ENCODE measurements at regions not wholly inside any gene's neighbourhood (a gene's known extent, or its start where the extent isn't known, plus 50 kb on each side); places are given as distances from the start of the nearest gene placed in this dataset.
"Not testable (repeated sequence)": the region's sequence is repeated elsewhere in the genome, so short reads cannot be mapped to it uniquely, and the experiment has no call there.

GRCh38 chr2:8382485-8382884 lies 299.4 kb upstream of the ID2 start:
- no peak overlapping the region for H3K27ac ChIP-seq
- no peak overlapping the region for H3K4me3 ChIP-seq (ENCODE audit: low read depth, low read length)
- H3K4me1 ChIP-seq, result no peaks in the 10 kb centered on the region
- no peaks in the 10 kb centered on the region for H3K36me3 ChIP-seq (ENCODE audit: control insufficient read depth, insufficient read depth, low read length)
- H3K9me3 ChIP-seq (ENCODE audit: control insufficient read depth, low read length), result no peaks in the 10 kb centered on the region
- TF ChIP-seq, protein P1, sequence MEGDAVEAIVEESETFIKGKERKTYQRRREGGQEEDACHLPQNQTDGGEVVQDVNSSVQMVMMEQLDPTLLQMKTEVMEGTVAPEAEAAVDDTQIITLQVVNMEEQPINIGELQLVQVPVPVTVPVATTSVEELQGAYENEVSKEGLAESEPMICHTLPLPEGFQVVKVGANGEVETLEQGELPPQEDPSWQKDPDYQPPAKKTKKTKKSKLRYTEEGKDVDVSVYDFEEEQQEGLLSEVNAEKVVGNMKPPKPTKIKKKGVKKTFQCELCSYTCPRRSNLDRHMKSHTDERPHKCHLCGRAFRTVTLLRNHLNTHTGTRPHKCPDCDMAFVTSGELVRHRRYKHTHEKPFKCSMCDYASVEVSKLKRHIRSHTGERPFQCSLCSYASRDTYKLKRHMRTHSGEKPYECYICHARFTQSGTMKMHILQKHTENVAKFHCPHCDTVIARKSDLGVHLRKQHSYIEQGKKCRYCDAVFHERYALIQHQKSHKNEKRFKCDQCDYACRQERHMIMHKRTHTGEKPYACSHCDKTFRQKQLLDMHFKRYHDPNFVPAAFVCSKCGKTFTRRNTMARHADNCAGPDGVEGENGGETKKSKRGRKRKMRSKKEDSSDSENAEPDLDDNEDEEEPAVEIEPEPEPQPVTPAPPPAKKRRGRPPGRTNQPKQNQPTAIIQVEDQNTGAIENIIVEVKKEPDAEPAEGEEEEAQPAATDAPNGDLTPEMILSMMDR (IDR thresholded peaks at IDR 0.05), result no peak
- H3K9ac ChIP-seq, result no peak overlapping the region
- H3K27me3 ChIP-seq (ENCODE audit: control insufficient read depth, insufficient read depth, low read length), result no peaks in the 10 kb centered on the region
- no peak overlapping the region for H2AFZ ChIP-seq
- H3K79me2 ChIP-seq, result no peaks in the 10 kb centered on the region
- H3K4me2 ChIP-seq (ENCODE audit: low read length), result no peak overlapping the region

DNA sequence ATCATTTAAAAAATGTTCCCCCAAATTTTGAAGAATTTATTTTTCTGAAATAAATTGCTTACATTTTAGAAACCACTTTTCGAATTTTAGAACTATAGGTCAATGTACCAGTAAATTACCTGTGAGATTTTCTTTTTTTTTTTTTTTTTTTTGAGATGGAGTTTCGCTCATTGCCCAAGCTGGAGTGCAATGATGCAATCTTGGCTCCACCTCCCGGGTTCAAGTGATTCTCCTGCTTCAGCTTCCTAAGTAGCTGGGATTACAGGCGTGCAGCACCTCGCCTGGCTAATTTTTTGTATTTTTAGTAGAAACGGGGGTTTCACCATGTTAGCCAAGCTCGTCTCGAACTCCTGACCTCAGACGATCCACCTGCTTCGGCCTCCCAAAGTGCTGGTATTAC lies 295.1 kb upstream of the ID2 start:
- H3K27me3 ChIP-seq (ENCODE audit: control insufficient read depth, insufficient read depth, low read length); H3K79me2 ChIP-seq; H3K4me3 ChIP-seq (ENCODE audit: low read depth, low read length); H3K36me3 ChIP-seq (ENCODE audit: control insufficient read depth, insufficient read depth, low read length); H3K4me2 ChIP-seq (ENCODE audit: low read length); H3K9ac ChIP-seq; H3K4me1 ChIP-seq; H3K9me3 ChIP-seq (ENCODE audit: control insufficient read depth, low read length); H2AFZ ChIP-seq; H3K27ac ChIP-seq: not testable (repeated sequence)

- H3K9me3 ChIP-seq (ENCODE audit: control insufficient read depth, low read length), result no peaks in the 10 kb centered on the region
- no peak overlapping the region for H2AFZ ChIP-seq
- H3K79me2 ChIP-seq, result no peaks in the 10 kb centered on the region
- no peak overlapping the region for H3K4me3 ChIP-seq (ENCODE audit: low read depth, low read length)
- H3K36me3 ChIP-seq (ENCODE audit: control insufficient read depth, insufficient read depth, low read length), result no peaks in the 10 kb centered on the region
- H3K9ac ChIP-seq, result no peak overlapping the region
- TF ChIP-seq, protein P1 (IDR thresholded peaks at IDR 0.05), result no peak
- H3K4me2 ChIP-seq (ENCODE audit: low read length), result no peak overlapping the region
- no peaks in the 10 kb centered on the region for H3K27me3 ChIP-seq (ENCODE audit: control insufficient read depth, insufficient read depth, low read length)
- no peak overlapping the region for H3K27ac ChIP-seq
- peaks cover 7% of the 10 kb centered on the region for H3K4me1 ChIP-seq
Measured at GRCh38 chr2:8388781-8389180, 293.1 kb upstream of the ID2 start.

DNA sequence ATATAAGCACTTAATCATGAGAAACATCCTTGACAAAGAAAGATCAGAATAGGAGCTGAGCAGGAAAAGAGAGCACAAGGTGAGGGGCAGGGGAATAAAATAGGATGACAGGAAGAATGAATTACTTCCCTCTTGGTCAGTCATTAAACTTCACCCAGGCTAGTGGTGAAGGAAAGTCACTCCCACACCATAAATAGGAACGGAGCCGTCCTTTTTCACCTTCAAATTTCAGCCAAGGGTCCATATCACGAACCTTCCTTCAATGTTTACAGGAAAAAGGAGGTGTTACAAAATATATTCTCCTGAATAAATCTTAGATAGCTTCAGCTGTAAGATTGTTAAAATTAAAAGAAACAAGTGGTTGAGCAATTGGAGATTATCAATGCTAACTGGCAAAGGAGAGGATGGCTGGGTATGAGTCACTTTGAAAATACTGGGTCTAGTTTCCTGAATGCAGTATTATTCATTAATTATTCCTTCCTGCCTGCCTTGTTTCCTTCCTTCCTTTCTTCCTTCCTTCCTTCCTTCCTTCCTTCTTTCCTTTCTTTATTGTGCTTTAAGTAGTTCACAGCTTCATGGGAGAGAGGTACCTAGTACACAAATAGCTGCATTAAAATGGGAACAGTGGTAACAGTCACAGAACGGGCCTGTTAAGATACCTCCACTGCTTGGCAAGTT lies 292.3 kb upstream of the ID2 start:
- Histone ChIP-seq H3K27ac (no peak overlapping the region), H3K4me2 (ENCODE audit: low read length) (no peak overlapping the region), H3K4me1 (peaks cover 7% of the 10 kb centered on the region), H3K9ac (no peak overlapping the region), H2AFZ (no peak overlapping the region), H3K27me3 (ENCODE audit: control insufficient read depth, insufficient read depth, low read length) (no peaks in the 10 kb centered on the region), H3K9me3 (ENCODE audit: control insufficient read depth, low read length) (no peaks in the 10 kb centered on the region), H3K36me3 (ENCODE audit: control insufficient read depth, insufficient read depth, low read length) (no peaks in the 10 kb centered on the region), H3K79me2 (no peaks in the 10 kb centered on the region), H3K4me3 (ENCODE audit: low read depth, low read length) (no peak overlapping the region)
- TF ChIP-seq, protein P1 (IDR thresholded peaks at IDR 0.05), result no peak

- Histone ChIP-seq H3K79me2 (no peaks in the 10 kb centered on the region), H2AFZ (no peak overlapping the region), H3K36me3 (ENCODE audit: control insufficient read depth, insufficient read depth, low read length) (no peaks in the 10 kb centered on the region), H3K9me3 (ENCODE audit: control insufficient read depth, low read length) (no peaks in the 10 kb centered on the region), H3K27ac (no peak overlapping the region), H3K27me3 (ENCODE audit: control insufficient read depth, insufficient read depth, low read length) (no peaks in the 10 kb centered on the region), H3K4me1 (peaks cover 7% of the 10 kb centered on the region), H3K9ac (no peak overlapping the region), H3K4me3 (ENCODE audit: low read depth, low read length) (no peak overlapping the region), H3K4me2 (ENCODE audit: low read length) (no peak overlapping the region)
- TF ChIP-seq, protein P1 (IDR thresholded peaks at IDR 0.05), result no peak
Measured at GRCh38 chr2:8391126-8391525, 290.7 kb upstream of the ID2 start.

Data from parathyroid adenoma (tissue), 2 donors.